HL-60 (cell line): ENCODE measurements at regions not wholly inside any gene's neighbourhood (a gene's known extent, or its start where the extent isn't known, plus 50 kb on each side); places are given as distances from the start of the nearest gene placed in this dataset.

Source experiments
- DNase-seq, 2 experiments: peaks; one replicate each; pipeline ENCODE4 v3.0.0-alpha.2; 2010 to 2020; ENCODE audit warnings: low read depth in 1 of 2, low spot score in 1 of 2
- H3K27ac ChIP-seq: fragments of 250-450 bp; sonication (Bioruptor Pico); replicated peaks from 2 replicates; pipeline ENCODE4 v1.5.1; 2020; ENCODE audit warnings: mild to moderate bottlenecking, moderate library complexity
- H3K27me3 ChIP-seq: fragments of 250-450 bp; sonication (Bioruptor Pico); 2 replicates; pipeline ENCODE4 v1.5.1; 2021; ENCODE audit warnings: mild to moderate bottlenecking, moderate library complexity; ENCODE audit not compliant: insufficient read depth, poor library complexity, severe bottlenecking
- H3K4me3 ChIP-seq: replicated peaks from 2 replicates; pipeline ENCODE4 v1.5.1; 2011; ENCODE audit warnings: mild to moderate bottlenecking, control low read depth, low read length; ENCODE audit not compliant: insufficient read depth
- CTCF ChIP-seq: IDR thresholded peaks from one replicate; pipeline ENCODE4 v1.5.1; 2011; ENCODE audit warnings: low read length, control low read depth, inconsistent platforms; ENCODE audit not compliant: insufficient read depth
- GABPA ChIP-seq: IDR thresholded peaks from 2 replicates; pipeline ENCODE4 v1.6.1; 2012; ENCODE audit warnings: low read depth
- POLR2AphosphoS5 ChIP-seq: IDR thresholded peaks from 2 replicates; pipeline ENCODE4 v1.6.1; 2012; ENCODE audit warnings: low read depth
- REST ChIP-seq: IDR thresholded peaks from 2 replicates; pipeline ENCODE4 v1.6.1; 2012; ENCODE audit warnings: low read depth; ENCODE audit not compliant: insufficient replicate concordance
- SPI1 ChIP-seq: IDR thresholded peaks from 2 replicates; pipeline ENCODE4 v1.6.1; 2012; ENCODE audit warnings: low read depth, mild to moderate bottlenecking, borderline replicate concordance

DNA sequence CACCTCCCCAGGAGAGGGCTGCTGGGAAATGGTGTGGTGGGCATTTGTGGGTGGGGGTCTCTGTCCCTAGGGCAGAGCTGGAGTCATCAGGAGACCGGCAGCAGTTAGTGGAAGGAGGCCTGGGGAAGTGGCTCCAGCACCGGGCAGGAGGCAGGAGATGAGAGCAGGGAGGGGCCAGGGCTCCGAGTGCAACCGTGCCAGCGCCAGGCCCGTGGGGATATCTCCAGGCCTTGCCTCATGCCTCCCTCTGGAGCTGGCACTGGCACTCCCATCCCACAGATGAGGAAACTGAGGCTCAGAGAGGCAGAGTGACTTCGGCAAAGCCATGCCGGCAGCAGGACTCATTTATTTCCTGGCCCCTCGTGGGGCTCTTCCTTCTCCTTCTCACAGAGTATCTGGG, 83.5 kb downstream of the HMX1 start:
- Histone ChIP-seq H3K4me3 (no peak overlapping the region), H3K27ac (no peak overlapping the region), H3K27me3 (no peaks in the 10 kb centered on the region)
- TF ChIP-seq REST (no peak), SPI1 (no peak), GABPA (no peak), CTCF (no peak), POLR2AphosphoS5 (no peak)
- no peak for DNase-seq

DNA sequence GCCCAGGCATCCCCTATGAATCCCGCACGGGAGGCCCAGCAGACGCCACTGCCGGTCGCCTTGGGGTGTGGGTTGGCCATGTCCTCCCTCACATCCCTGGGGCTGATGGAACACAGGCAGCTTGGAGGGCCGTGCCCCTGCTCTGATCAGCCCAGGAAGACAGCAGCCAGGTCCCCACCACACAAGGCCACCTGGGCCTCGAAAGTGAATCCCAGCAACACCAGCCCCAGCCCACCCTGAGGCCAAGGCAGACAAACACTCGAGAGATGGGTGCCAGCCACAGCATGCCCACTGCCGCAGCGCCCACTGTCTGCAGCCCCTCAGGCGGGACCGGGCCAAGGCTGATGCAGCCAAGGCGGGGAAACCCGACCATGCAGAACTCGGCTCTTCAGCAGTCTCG, 85.5 kb downstream of the HMX1 start:
- no peak for DNase-seq
- H3K27ac ChIP-seq, result no peak overlapping the region
- no peak overlapping the region for H3K4me3 ChIP-seq
- H3K27me3 ChIP-seq, result no peaks in the 10 kb centered on the region
- no peak for TF ChIP-seq SPI1
- TF ChIP-seq POLR2AphosphoS5, result no peak
- no peak for TF ChIP-seq GABPA
- no peak for TF ChIP-seq REST
- TF ChIP-seq CTCF, result no peak

DNA sequence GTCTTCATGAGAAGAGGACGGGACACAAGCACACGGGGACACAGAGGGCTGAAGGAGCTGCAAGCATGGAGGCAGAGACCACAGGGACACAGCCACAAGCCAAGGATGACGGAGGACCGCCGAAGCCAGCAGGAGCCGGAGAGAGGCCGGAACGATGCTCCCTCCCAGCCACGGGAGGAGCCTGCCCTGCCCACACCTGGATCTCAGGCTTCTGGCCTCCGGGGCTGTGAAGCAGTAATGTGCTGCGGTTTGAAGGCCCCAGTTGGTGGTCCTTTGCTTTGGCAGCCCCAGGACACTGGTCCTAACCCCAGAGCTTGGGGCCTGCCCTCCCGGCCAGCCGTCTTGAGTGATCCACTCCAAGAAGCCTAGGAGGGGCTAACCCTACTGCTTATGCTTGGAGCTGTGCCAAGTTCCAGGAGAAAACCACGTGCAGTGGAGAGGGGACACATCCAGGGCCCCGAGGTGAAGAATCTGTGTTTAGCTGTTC, 85.9 kb downstream of the HMX1 start:
- Histone ChIP-seq H3K27ac (no peak overlapping the region), H3K4me3 (no peak overlapping the region), H3K27me3 (no peaks in the 10 kb centered on the region)
- TF ChIP-seq CTCF (no peak), GABPA (no peak), REST (no peak), SPI1 (no peak), POLR2AphosphoS5 (no peak)
- no peak for DNase-seq
